Hematopoietic multipotent progenitor cell (in vitro differentiated cells): ENCODE measurements at regions not wholly inside any gene's neighbourhood (a gene's known extent, or its start where the extent isn't known, plus 50 kb on each side); places are given as distances from the start of the nearest gene placed in this dataset.

ENCODE experiments used
- DNase-seq, 3 donors: peaks; one replicate each; pipeline ENCODE4 v3.0.0-alpha.2; 2011 to 2015; ENCODE audit warnings: low read depth in 2 of 3, low spot score in 2 of 3

- no peak for DNase-seq
Observed at GRCh38 chr5:120738568-120738967, 274.5 kb downstream of the PRR16 start.

DNA sequence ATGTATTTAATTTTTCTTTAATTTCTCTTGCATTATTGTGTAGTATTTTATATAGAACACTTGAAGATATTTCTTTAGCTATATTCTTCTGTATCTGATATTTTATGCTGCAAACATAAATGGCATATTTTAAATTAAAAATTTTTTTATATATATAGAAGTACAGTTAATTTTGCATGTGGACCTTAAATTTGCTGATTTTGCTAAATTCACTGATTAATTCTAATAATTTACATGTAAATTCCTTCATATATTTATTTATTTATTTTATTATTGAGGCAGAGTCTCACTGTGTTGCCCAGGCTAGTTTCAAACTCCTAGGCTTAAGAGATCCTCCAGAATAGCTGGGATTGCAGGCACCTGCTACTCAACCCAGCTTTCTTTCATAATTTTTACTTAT lies 276.9 kb downstream of the PRR16 start:
- DNase-seq = no peak

- DNase-seq = no peak
Observed at GRCh38 chr5:120748474-120748873, 284.4 kb downstream of the PRR16 start.

- DNase-seq = no peak
Observed at GRCh38 chr5:120749737-120750136, 285.6 kb downstream of the PRR16 start.

DNA sequence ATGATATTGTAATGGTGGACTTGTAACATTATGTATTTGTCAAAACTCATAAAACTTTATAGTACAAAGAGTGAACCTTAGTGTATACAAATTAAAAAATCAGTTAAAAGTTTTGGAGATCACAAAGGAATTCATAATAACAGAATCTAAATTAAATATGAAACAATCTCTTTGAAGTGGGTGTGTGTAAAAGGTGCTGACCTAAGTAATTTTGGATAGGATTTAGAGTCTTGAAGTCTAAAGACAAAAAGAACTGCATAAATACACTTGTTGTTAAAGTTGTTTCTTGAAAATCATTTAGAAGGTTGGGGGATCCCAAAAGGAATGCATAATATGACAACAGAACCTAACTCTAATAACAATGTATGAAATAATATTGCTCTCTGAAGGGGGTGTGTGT lies 295.5 kb downstream of the PRR16 start:
- no peak for DNase-seq

GRCh38 chr5:120761986-120762385 lies 297.9 kb downstream of the PRR16 start:
- DNase-seq = no peak

GRCh38 chr5:120765189-120765588 lies 301.1 kb downstream of the PRR16 start:
- DNase-seq = no peak

- DNase-seq = no peak
Observed at GRCh38 chr5:120767178-120767820, 303.2 kb downstream of the PRR16 start.

- DNase-seq = no peak
Observed at GRCh38 chr5:120769312-120769872, 305.3 kb downstream of the PRR16 start.

- DNase-seq = no peak
Observed at GRCh38 chr5:120771202-120771601, 307.1 kb downstream of the PRR16 start.

DNA sequence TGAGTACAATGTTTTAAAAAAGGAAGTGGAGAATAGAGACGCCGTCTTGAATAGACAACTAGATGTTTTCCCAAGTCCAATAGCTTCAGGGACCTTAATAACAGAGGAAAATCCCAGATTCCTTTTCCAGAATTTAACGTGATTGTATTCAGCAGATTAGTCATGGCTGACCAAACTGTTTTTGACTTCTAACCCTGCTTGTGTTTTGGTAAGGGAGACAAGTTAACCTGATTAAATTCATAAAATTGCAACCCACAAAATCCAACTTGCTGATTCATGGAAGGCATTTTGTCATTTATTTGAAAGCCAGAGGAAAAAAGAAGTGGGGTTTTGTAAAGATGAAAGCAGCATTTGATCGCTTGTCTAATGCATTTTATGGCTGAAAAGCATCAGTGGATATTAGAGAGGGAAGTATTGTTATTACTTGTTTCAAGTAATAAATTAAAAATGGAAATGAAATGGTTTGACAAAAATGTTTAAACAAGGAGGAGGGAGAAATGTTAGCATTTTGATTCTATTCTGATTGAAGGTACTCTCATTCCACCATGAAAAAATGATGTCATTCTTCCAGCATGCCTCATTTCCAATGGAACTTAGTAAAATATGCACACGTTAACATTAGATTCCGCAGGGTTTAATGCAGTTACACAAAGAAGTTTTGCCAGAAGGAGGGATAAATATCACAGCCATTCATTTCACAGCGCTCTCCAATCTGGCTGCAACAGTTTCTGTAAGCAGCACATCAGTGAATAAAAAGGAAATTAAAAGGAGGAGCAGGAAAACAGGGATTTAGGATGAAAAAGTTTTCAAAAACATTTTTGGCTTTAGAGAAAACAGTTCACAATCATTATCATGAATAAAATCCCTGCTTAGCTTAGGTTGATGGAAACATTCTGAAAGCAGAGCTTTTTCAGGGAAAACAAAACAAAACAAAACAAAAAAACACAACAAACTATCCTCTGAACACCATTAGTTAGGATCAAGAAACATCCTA lies 314.7 kb downstream of the PRR16 start:
- DNase-seq = no peak

- DNase-seq = no peak
Observed at GRCh38 chr5:120779674-120780073, 315.6 kb downstream of the PRR16 start.

DNA sequence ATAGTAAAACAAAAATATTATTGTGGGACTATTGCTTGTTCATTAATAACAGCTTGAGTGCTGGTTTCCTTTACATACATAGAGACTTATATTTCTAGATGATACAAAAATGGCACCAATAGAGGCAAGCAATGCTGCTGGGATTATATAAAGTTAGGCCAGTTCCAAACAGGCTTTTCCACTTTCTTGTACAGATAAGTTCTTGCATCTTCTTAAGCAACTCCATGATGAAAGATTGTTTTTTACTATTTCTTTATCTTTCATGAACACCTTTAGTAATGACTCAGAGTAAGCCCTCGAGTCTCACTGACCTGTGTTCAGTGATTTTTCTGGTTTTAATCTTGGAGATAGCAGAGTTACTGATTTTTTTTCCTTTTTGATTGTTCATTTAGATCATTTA lies 324.4 kb downstream of the PRR16 start:
- DNase-seq = no peak

- no peak for DNase-seq
Observed at GRCh38 chr5:120789918-120790317, 325.8 kb downstream of the PRR16 start.

DNA sequence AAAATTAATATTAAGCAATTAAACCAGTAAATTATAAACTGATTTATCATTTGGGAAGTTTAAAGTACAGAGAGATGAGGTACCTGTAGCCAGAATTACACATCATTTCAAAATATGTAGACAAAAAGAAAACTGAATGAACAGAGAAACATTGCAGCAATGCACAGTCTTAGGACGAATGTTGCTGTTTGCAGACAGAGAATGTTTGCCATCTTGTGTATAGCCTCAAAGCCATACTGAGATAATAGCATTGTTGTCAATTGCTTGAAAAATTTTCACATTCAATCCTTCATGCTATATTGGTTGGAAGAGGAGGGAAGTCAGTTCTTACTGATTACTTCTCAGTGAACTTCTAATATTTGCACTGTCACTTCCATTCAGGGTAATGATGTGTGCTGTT lies 326.2 kb downstream of the PRR16 start:
- no peak for DNase-seq

- DNase-seq = no peak
Observed at GRCh38 chr5:120792477-120792876, 328.4 kb downstream of the PRR16 start.

DNA sequence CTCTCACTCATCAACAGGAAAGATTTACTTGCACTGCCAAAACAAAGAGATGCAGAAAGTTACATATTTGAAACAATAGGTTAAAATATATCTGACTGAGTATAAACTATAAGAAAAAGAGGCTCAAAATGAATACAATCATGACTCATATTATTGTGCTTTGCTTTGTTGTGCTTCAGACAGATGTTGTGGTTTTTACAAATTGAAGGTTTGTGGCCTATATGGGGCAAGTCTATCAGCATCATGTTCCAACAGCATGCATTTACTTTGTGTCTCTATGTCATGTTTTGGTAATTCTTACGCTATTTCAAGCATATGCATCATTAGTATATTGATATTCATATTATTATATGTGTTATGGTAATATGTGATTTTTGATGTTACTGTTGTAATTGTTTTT lies 330.0 kb downstream of the PRR16 start:
- no peak for DNase-seq

GRCh38 chr5:120803282-120803681 lies 339.2 kb downstream of the PRR16 start:
- peak in 2 of 3 donors; percentile 4 to 41 for DNase-seq

DNA sequence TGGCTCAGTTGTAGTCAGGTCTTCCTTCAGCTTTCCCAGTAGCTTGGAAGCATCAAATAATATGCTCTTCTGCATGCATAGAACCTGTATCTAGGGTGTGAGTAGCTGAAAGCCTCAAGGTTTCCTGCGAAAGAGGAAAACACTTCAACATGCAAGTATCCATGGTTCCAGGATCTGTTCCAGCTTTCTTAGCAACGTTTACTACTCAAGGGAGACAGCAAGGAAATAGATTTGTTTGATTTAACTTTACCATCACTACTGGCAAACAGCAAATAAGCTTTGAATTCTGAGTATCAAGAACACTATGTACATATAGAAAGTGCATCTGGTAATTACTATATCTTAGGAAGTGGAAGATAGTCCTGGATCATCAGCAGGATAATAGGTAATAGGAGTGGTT lies 341.0 kb downstream of the PRR16 start:
- DNase-seq = no peak

DNA sequence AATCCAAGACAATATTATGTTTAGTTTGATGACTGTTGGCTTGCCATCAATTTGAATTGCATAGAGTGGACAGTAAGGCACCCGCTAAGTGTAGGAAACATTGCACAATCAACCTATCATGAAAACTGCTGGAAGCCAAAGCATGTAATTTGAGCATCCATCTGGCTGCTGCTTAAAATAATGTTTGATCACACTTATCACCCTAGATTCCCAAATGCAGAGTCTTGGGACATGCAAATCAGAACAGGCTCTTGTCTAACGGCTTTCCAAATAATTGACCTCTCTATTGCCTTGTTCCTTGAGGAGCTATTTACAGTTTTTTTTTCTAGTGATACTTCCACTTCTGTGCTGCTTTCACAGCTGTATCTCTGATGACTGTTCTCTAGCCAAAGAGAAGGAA lies 342.1 kb downstream of the PRR16 start:
- DNase-seq = no peak

GRCh38 chr5:120808135-120808534 lies 344.0 kb downstream of the PRR16 start:
- DNase-seq = no peak

DNA sequence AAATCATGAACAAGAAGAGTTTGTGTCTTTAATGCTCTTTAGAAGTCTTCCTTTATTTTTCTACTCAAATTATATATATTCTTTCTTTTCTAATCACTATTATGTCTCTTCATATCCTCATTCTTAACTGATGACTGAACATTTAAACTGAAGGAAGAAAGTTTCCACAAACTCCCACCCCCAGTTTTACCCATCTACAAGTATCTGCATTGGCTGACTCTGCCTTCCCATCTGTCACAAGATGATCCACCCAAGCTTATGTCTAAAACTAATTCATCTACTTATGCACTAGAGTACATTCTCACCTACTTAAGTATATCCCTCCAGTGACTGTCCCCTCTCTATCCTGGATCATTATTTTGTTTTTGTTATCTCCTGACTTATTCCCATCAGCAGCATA lies 344.5 kb downstream of the PRR16 start:
- DNase-seq = no peak
